ENCODE measurements at regions not wholly inside any gene's neighbourhood (a gene's known extent, or its start where the extent isn't known, plus 50 kb on each side); places are given as distances from the start of the nearest gene placed in this dataset.

- TF ChIP-seq CTCF (IDR thresholded peaks at IDR 0.05; ENCODE audit: low read depth, low read length), result no peak
- TF ChIP-seq EZH2phosphoT487 (IDR thresholded peaks at IDR 0.05; ENCODE audit: low read depth), result no peak
Observed at GRCh38 chr3:88785841-88786240, 321.6 kb upstream of the EPHA3 start.

Data from OCI-LY3 (cell line).